Endothelial cell of umbilical vein (primary cell): ENCODE measurements at regions not wholly inside any gene's neighbourhood (a gene's known extent, or its start where the extent isn't known, plus 50 kb on each side); places are given as distances from the start of the nearest gene placed in this dataset.
"Not testable (repeated sequence)": the region's sequence is repeated elsewhere in the genome, so short reads cannot be mapped to it uniquely, and the experiment has no call there.

Experiments
- BruUV-seq: library from RNA; stranded (reverse); fragments of 400-500 nt; replicated peaks from 2 replicates; lab custom pipeline; 2021; lab: Mats Ljungman, UMichigan
- CTCF ChIA-PET: fragments of 300-600, 350-600 bp; sonication (Branson Sonifier 250); formaldehyde crosslinking; loops from one replicate; lab custom pipeline; 2021; ENCODE audit warnings: antibody characterized with exemption, inconsistent platforms; lab: Charles Lee
- POLR2A ChIA-PET: fragments of 300-600, 350-600 bp; sonication (Branson Sonifier 250); formaldehyde crosslinking; loops from one replicate; lab custom pipeline; 2021; ENCODE audit warnings: antibody characterized with exemption, inconsistent platforms; lab: Charles Lee
- DNase-seq: peaks from one replicate; pipeline ENCODE4 v3.0.0-alpha.2; 2011; ENCODE audit warnings: low read depth, low spot score
- FAIRE-seq: peaks from 2 replicates; lab custom pipeline; 2011; peaks lifted over from hg19 to GRCh38; lab: Jason Lieb, UNC
- H2AFZ ChIP-seq: 2 replicates; pipeline ENCODE4 v1.6.0; 2012; ENCODE audit warnings: low read depth, low read length, control low read depth, inconsistent platforms
- H3K27ac ChIP-seq: 2 replicates; pipeline ENCODE4 v1.5.1; 2011; ENCODE audit warnings: low read depth, mild to moderate bottlenecking, control low read depth, low read length, moderate library complexity; ENCODE audit not compliant: insufficient read depth
- H3K27me3 ChIP-seq, 2 experiments: 2 replicates each; pipeline versions ENCODE4 v1.6.0 to v1.6.1; 2011; ENCODE audit warnings: low read length in 2 of 2, mixed read lengths in 1 of 2; ENCODE audit not compliant: control insufficient read depth in 2 of 2, insufficient read depth in 2 of 2
- H3K36me3 ChIP-seq, 2 experiments: 2 replicates in 1 of 2; 3 replicates in 1 of 2; pipeline ENCODE4 v1.5.1; 2011; ENCODE audit warnings: low read length in 2 of 2, mild to moderate bottlenecking in 1 of 2, moderate library complexity in 1 of 2; ENCODE audit not compliant: control insufficient read depth in 2 of 2, insufficient read depth in 2 of 2; ENCODE audit errors: extremely low read depth in 1 of 2
- H3K4me1 ChIP-seq: 3 replicates; pipeline ENCODE4 v1.5.1; 2011; ENCODE audit warnings: mild to moderate bottlenecking, low read length; ENCODE audit not compliant: control insufficient read depth, insufficient read depth; ENCODE audit errors: extremely low read depth
- H3K4me2 ChIP-seq: 2 replicates; pipeline ENCODE4 v1.6.1; 2011; ENCODE audit warnings: low read length, control low read depth, mixed read lengths; ENCODE audit not compliant: insufficient read depth
- H3K4me3 ChIP-seq, 3 experiments: fragments of 200-600 bp in 1 of 3; sonication (generic), shearing (Covaris generic) in 1 of 3; replicated peaks in 1 of 3; 2 replicates each; pipeline ENCODE4 v1.5.1; 2011 to 2016; ENCODE audit warnings: control low read depth in 3 of 3, low read length in 3 of 3, mild to moderate bottlenecking in 2 of 3, inconsistent platforms in 1 of 3, low read depth in 1 of 3, moderate library complexity in 1 of 3; ENCODE audit not compliant: insufficient read depth in 1 of 3
- H3K79me2 ChIP-seq: 2 replicates; pipeline ENCODE4 v1.6.0; 2012; ENCODE audit warnings: low read length, inconsistent platforms; ENCODE audit not compliant: control insufficient read depth, insufficient read depth
- H3K9ac ChIP-seq: replicated peaks from 2 replicates; pipeline ENCODE3; 2011; ENCODE audit warnings: low read length, control low read depth; ENCODE audit not compliant: insufficient read depth; ENCODE audit errors: extremely low read depth
- H3K9me1 ChIP-seq: replicated peaks from 3 replicates; pipeline ENCODE4 v1.6.0; 2011; ENCODE audit warnings: mild to moderate bottlenecking, low read length; ENCODE audit not compliant: control insufficient read depth, insufficient read depth; ENCODE audit errors: extremely low read depth
- H3K9me3 ChIP-seq: replicated peaks from 2 replicates; pipeline ENCODE4 v1.5.1; 2012; ENCODE audit warnings: low read length, inconsistent platforms; ENCODE audit not compliant: control insufficient read depth, insufficient read depth
- H4K20me1 ChIP-seq: replicated peaks from 2 replicates; pipeline ENCODE3; 2011; ENCODE audit warnings: mild to moderate bottlenecking, low read length; ENCODE audit not compliant: control insufficient read depth, insufficient read depth; ENCODE audit errors: extremely low read depth
- FOS ChIP-seq: IDR thresholded peaks from 2 replicates; pipeline ENCODE4 v1.6.1; 2011; ENCODE audit warnings: mild to moderate bottlenecking, low read length, moderate library complexity, borderline replicate concordance; ENCODE audit not compliant: insufficient read depth
- MAX ChIP-seq: IDR thresholded peaks from 2 replicates; pipeline ENCODE4 v1.6.1; 2011; ENCODE audit not compliant: insufficient read depth, insufficient read length
- MYC ChIP-seq: IDR thresholded peaks from one replicate; pipeline ENCODE4 v1.6.1; 2011; ENCODE audit warnings: mild to moderate bottlenecking, low read depth, low read length
- POLR2AphosphoS5 ChIP-seq: IDR thresholded peaks from 2 replicates; pipeline ENCODE4 v1.6.1; 2012; ENCODE audit warnings: low read depth, mild to moderate bottlenecking, control low read depth, low read length, moderate library complexity; ENCODE audit not compliant: insufficient read depth
- dilution Hi-C: fragments of 300-500 bp; cut with MboI; formaldehyde crosslinking; loops from one replicate; pipeline ENCODE4 v1.15.0; 2019; ENCODE audit warnings: low sequenced_read_pairs; ENCODE audit not compliant: extremely low pct_ligation_motif_present
- intact Hi-C: fragments of 100-400 bp; cut with micrococcal nuclease; formaldehyde crosslinking; loops from one replicate; pipeline ENCODE4 v1.10.0; 2022
- TF ChIP-seq, protein P1 (sequence below), 2 donors: IDR thresholded peaks; 1 replicate in 1 of 2; 2 replicates in 1 of 2; pipeline ENCODE4 v1.5.1; 2011; ENCODE audit warnings: low read length in 2 of 2, mild to moderate bottlenecking in 2 of 2, moderate library complexity in 2 of 2, control low read depth in 1 of 2, inconsistent platforms in 1 of 2, low read depth in 1 of 2; ENCODE audit not compliant: insufficient read depth in 1 of 2; ENCODE audit errors: extremely low read depth in 1 of 2

DNA sequence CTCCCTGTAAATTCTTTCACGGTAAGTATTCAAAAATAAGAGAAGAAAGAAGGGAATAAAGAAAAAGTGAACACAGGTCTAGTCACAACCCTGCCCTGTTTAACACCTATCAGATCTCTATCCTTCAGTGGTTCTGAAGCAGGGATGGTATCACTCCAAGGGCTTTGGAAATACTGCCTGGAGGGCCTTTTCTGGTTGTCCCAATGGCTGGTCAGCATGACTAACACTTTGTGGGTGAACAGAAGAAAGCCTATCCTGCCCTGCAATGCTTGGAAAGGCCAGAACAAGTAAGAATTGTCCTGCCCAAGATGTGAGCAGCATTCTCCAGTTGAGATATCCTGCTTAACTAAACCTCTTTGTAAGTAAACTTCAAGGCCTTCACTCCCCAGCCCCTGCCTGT is 124.9 kb downstream of the TMEM167A start:
- Histone ChIP-seq H3K79me2 (no peaks in the 10 kb centered on the region), H3K36me3 (no peaks in the 10 kb centered on the region), H3K9me1 (no peaks in the 10 kb centered on the region), H3K4me2 (no peak overlapping the region), H3K4me1 (no peaks in the 10 kb centered on the region), H3K27me3 (no peaks in the 10 kb centered on the region), H2AFZ (no peak overlapping the region), H3K27ac (no peak overlapping the region), H3K9ac (no peak overlapping the region), H3K9me3 (no peaks in the 10 kb centered on the region), H4K20me1 (no peaks in the 10 kb centered on the region), H3K4me3 (no peak overlapping the region)
- intact Hi-C loops (no loop called here), dilution Hi-C loops (no loop called here)
- FAIRE-seq, result no peak
- ChIA-PET CTCF (no interaction called here), POLR2A (no interaction called here)
- no TSS peak for BruUV-seq
- TF ChIP-seq MAX (no peak), MYC (no peak), POLR2AphosphoS5 (no peak), FOS (no peak)
- TF ChIP-seq, protein P1, sequence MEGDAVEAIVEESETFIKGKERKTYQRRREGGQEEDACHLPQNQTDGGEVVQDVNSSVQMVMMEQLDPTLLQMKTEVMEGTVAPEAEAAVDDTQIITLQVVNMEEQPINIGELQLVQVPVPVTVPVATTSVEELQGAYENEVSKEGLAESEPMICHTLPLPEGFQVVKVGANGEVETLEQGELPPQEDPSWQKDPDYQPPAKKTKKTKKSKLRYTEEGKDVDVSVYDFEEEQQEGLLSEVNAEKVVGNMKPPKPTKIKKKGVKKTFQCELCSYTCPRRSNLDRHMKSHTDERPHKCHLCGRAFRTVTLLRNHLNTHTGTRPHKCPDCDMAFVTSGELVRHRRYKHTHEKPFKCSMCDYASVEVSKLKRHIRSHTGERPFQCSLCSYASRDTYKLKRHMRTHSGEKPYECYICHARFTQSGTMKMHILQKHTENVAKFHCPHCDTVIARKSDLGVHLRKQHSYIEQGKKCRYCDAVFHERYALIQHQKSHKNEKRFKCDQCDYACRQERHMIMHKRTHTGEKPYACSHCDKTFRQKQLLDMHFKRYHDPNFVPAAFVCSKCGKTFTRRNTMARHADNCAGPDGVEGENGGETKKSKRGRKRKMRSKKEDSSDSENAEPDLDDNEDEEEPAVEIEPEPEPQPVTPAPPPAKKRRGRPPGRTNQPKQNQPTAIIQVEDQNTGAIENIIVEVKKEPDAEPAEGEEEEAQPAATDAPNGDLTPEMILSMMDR (IDR thresholded peaks at IDR 0.05; ENCODE audit: extremely low read depth in 1 of 2, insufficient read depth in 1 of 2, low read depth in 1 of 2, low read length in 2 of 2), result no peak
- no peak for DNase-seq

GRCh38 chr5:82944267-82944666 is 132.9 kb downstream of the TMEM167A start:
- POLR2A ChIA-PET, dilution Hi-C loops, BruUV-seq, H3K4me1 ChIP-seq, H3K27ac ChIP-seq, H3K9me3 ChIP-seq, H3K4me3 ChIP-seq, H2AFZ ChIP-seq, FAIRE-seq, H4K20me1 ChIP-seq, H3K36me3 ChIP-seq, CTCF ChIA-PET, H3K4me2 ChIP-seq, H3K27me3 ChIP-seq, DNase-seq, H3K9me1 ChIP-seq, H3K9ac ChIP-seq, H3K79me2 ChIP-seq, intact Hi-C loops: not testable (repeated sequence)
